Fibroblast of skin of scalp (primary cell): ENCODE measurements at regions not wholly inside any gene's neighbourhood (a gene's known extent, or its start where the extent isn't known, plus 50 kb on each side); places are given as distances from the start of the nearest gene placed in this dataset.

Experiments used
- DNase-seq: peaks from one replicate; pipeline ENCODE4 v3.0.0-alpha.2; 2013

GRCh38 chr1:30345491-30346130 lies 377.8 kb downstream of the MATN1 start:
- no peak for DNase-seq

GRCh38 chr1:30343562-30343961 lies 379.8 kb downstream of the MATN1 start:
- no peak for DNase-seq

- DNase-seq = no peak
Observed at GRCh38 chr1:30342535-30343141, 380.7 kb downstream of the MATN1 start.

- DNase-seq = no peak
Observed at GRCh38 chr1:30340934-30341333, 382.5 kb downstream of the MATN1 start.

GRCh38 chr1:30339866-30340265 lies 383.5 kb downstream of the MATN1 start:
- DNase-seq = no peak

GRCh38 chr1:30338765-30339164 lies 384.6 kb downstream of the MATN1 start:
- DNase-seq = no peak

- no peak for DNase-seq
Observed at GRCh38 chr1:30337324-30337620, 386.1 kb downstream of the MATN1 start.

GRCh38 chr1:30336550-30337323 lies 386.6 kb downstream of the MATN1 start:
- DNase-seq = no peak

GRCh38 chr1:30335997-30336390 lies 387.4 kb downstream of the MATN1 start:
- DNase-seq = no peak

- DNase-seq = peak; percentile 15
Observed at GRCh38 chr1:30335389-30335996, 387.9 kb downstream of the MATN1 start.

- DNase-seq = no peak
Observed at GRCh38 chr1:30334767-30335166, 388.6 kb downstream of the MATN1 start.

- no peak for DNase-seq
Observed at GRCh38 chr1:30332116-30333094, 391.0 kb downstream of the MATN1 start.

- no peak for DNase-seq
Observed at GRCh38 chr1:30331415-30332065, 391.8 kb downstream of the MATN1 start.

- DNase-seq = no peak
Observed at GRCh38 chr1:30330644-30331043, 392.7 kb downstream of the MATN1 start.

GRCh38 chr1:30329802-30330557 lies 393.4 kb downstream of the MATN1 start:
- no peak for DNase-seq

GRCh38 chr1:30329263-30329753 lies 394.1 kb downstream of the MATN1 start:
- no peak for DNase-seq

- DNase-seq = no peak
Observed at GRCh38 chr1:30328401-30329262, 394.8 kb downstream of the MATN1 start.

- no peak for DNase-seq
Observed at GRCh38 chr1:30328100-30328370, 395.4 kb downstream of the MATN1 start.

GRCh38 chr1:30327370-30328099 lies 395.9 kb downstream of the MATN1 start:
- no peak for DNase-seq
